Lower lobe of right lung (tissue), 2 donors: ENCODE measurements at regions not wholly inside any gene's neighbourhood (a gene's known extent, or its start where the extent isn't known, plus 50 kb on each side); places are given as distances from the start of the nearest gene placed in this dataset.

Experiments
- ATAC-seq, 2 donors: fragments of 200-7000 bp; cut with Tn5 transposase; one replicate each; pipeline ENCODE4 v1.9.1; 2020 to 2022; ENCODE audit warnings: mild to moderate bottlenecking in 2 of 2, moderate library complexity in 2 of 2
- DNase-seq: peaks from one replicate; pipeline ENCODE4 v3.0.0-alpha.2; 2020
- H3K27ac ChIP-seq: fragments of 200-600 bp; one replicate; pipeline ENCODE4 v1.8.0; 2022
- H3K27me3 ChIP-seq: fragments of 200-600 bp; one replicate; pipeline ENCODE4 v1.8.0; 2022; ENCODE audit warnings: low read depth
- H3K36me3 ChIP-seq: fragments of 200-600 bp; one replicate; pipeline ENCODE4 v1.8.0; 2022; ENCODE audit warnings: mild to moderate bottlenecking
- H3K4me1 ChIP-seq: fragments of 200-600 bp; one replicate; pipeline ENCODE4 v1.8.0; 2022
- H3K4me3 ChIP-seq: fragments of 200-600 bp; one replicate; pipeline ENCODE4 v1.8.0; 2022; ENCODE audit warnings: mild to moderate bottlenecking
- H3K9me3 ChIP-seq: fragments of 200-600 bp; one replicate; pipeline ENCODE4 v1.8.0; 2022
- CTCF ChIP-seq: fragments of 200-600 bp; IDR thresholded peaks from one replicate; pipeline ENCODE4 v1.8.0; 2022; ENCODE audit warnings: antibody characterized with exemption, mild to moderate bottlenecking
- intact Hi-C: fragments of 100-400 bp; cut with DNase I; formaldehyde crosslinking; loops from one replicate; pipeline ENCODE4 v1.11.0; 2022
- donor health status: DM: no; HTN: yes; CAD: no; lungs with severe emphysema.

GRCh38 chr13:92952161-92952560, 274.4 kb upstream of the GPC6 start:
- Histone ChIP-seq H3K4me3 (no peak overlapping the region), H3K9me3 (no peaks in the 10 kb centered on the region), H3K27ac (no peak overlapping the region), H3K36me3 (no peaks in the 10 kb centered on the region), H3K4me1 (no peaks in the 10 kb centered on the region), H3K27me3 (no peaks in the 10 kb centered on the region)
- no peak for TF ChIP-seq CTCF
- no peak for ATAC-seq
- no peak for DNase-seq
- intact Hi-C loops = no loop called here

GRCh38 chr13:92954746-92955145, 271.9 kb upstream of the GPC6 start:
- no peaks in the 10 kb centered on the region for H3K9me3 ChIP-seq
- no peak for TF ChIP-seq CTCF
- no peak overlapping the region for H3K4me3 ChIP-seq
- no peaks in the 10 kb centered on the region for H3K4me1 ChIP-seq
- H3K27ac ChIP-seq = no peak overlapping the region
- no peaks in the 10 kb centered on the region for H3K36me3 ChIP-seq
- DNase-seq (no peak), ATAC-seq (no peak)
- intact Hi-C loops = no loop called here
- no peaks in the 10 kb centered on the region for H3K27me3 ChIP-seq

- H3K36me3 ChIP-seq = no peaks in the 10 kb centered on the region
- no peaks in the 10 kb centered on the region for H3K9me3 ChIP-seq
- no peak for TF ChIP-seq CTCF
- H3K4me3 ChIP-seq = no peak overlapping the region
- H3K27me3 ChIP-seq = no peaks in the 10 kb centered on the region
- ATAC-seq (no peak), DNase-seq (no peak)
- no peak overlapping the region for H3K27ac ChIP-seq
- intact Hi-C loops = no loop called here
- H3K4me1 ChIP-seq = no peaks in the 10 kb centered on the region
Observed at GRCh38 chr13:92959790-92960189, 266.8 kb upstream of the GPC6 start.

GRCh38 chr13:92963029-92963428, 263.6 kb upstream of the GPC6 start:
- no peaks in the 10 kb centered on the region for H3K27me3 ChIP-seq
- DNase-seq (no peak), ATAC-seq (no peak)
- H3K36me3 ChIP-seq = no peaks in the 10 kb centered on the region
- H3K4me3 ChIP-seq = no peak overlapping the region
- no peaks in the 10 kb centered on the region for H3K9me3 ChIP-seq
- intact Hi-C loops = no loop called here
- H3K27ac ChIP-seq = no peak overlapping the region
- no peaks in the 10 kb centered on the region for H3K4me1 ChIP-seq
- TF ChIP-seq CTCF = no peak

- Histone ChIP-seq H3K27me3 (no peaks in the 10 kb centered on the region), H3K36me3 (no peaks in the 10 kb centered on the region), H3K4me1 (no peaks in the 10 kb centered on the region), H3K9me3 (no peaks in the 10 kb centered on the region), H3K27ac (no peak overlapping the region), H3K4me3 (no peak overlapping the region)
- DNase-seq = no peak
- ATAC-seq = no peak
- no peak for TF ChIP-seq CTCF
- intact Hi-C loops = no loop called here
Observed at GRCh38 chr13:92966341-92966740, 260.3 kb upstream of the GPC6 start.

GRCh38 chr13:92966900-92967299, 259.7 kb upstream of the GPC6 start:
- no peak overlapping the region for H3K4me3 ChIP-seq
- DNase-seq (no peak), ATAC-seq (no peak)
- intact Hi-C loops = no loop called here
- no peak for TF ChIP-seq CTCF
- H3K36me3 ChIP-seq = no peaks in the 10 kb centered on the region
- H3K27ac ChIP-seq = no peak overlapping the region
- no peaks in the 10 kb centered on the region for H3K9me3 ChIP-seq
- H3K4me1 ChIP-seq = no peaks in the 10 kb centered on the region
- H3K27me3 ChIP-seq = no peaks in the 10 kb centered on the region
